GM12891 (cell line): ENCODE measurements at regions not wholly inside any gene's neighbourhood (a gene's known extent, or its start where the extent isn't known, plus 50 kb on each side); places are given as distances from the start of the nearest gene placed in this dataset.

ENCODE experiments used
- POLR2A ChIP-seq: IDR thresholded peaks from 2 replicates; pipeline ENCODE4 v1.6.1; 2011; ENCODE audit warnings: low read depth, low read length, control low read depth
- POLR2AphosphoS5 ChIP-seq: IDR thresholded peaks from 2 replicates; pipeline ENCODE4 v1.6.1; 2011; ENCODE audit warnings: low read depth, low read length, control low read depth
- SPI1 ChIP-seq: IDR thresholded peaks from 2 replicates; pipeline ENCODE4 v1.6.1; 2011; ENCODE audit warnings: low read depth, low read length, control low read depth
- TAF1 ChIP-seq: IDR thresholded peaks from 2 replicates; pipeline ENCODE4 v1.6.1; 2011; ENCODE audit warnings: low read depth, low read length, control low read depth

GRCh38 chr13:34103854-34104253, 285.9 kb downstream of the RFC3 start:
- TF ChIP-seq POLR2AphosphoS5 = no peak
- no peak for TF ChIP-seq POLR2A
- TF ChIP-seq TAF1 = no peak
- no peak for TF ChIP-seq SPI1
